ENCODE measurements at regions not wholly inside any gene's neighbourhood (a gene's known extent, or its start where the extent isn't known, plus 50 kb on each side); places are given as distances from the start of the nearest gene placed in this dataset.

GRCh38 chr18:55764386-55764785 lies 176.4 kb upstream of the TCF4 start:
- DNase-seq (ENCODE audit: low spot score), result no peak

GRCh38 chr18:55763805-55764204 lies 175.8 kb upstream of the TCF4 start:
- no peak for TF ChIP-seq CTCF (IDR thresholded peaks at IDR 0.05)
- DNase-seq (ENCODE audit: low spot score), result no peak
- Histone ChIP-seq H3K27ac (no peak overlapping the region), H3K4me3 (no peak overlapping the region)

More at GRCh38 chr18:55764386-55764785, 176.4 kb upstream of the TCF4 start:
- Histone ChIP-seq H3K27ac (no peak overlapping the region), H3K4me3 (no peak overlapping the region)
- no peak for TF ChIP-seq CTCF (IDR thresholded peaks at IDR 0.05)

GRCh38 chr18:55763298-55763697 lies 175.3 kb upstream of the TCF4 start:
- Histone ChIP-seq H3K4me3 (no peak overlapping the region), H3K27ac (no peak overlapping the region)
- no peak for DNase-seq (ENCODE audit: low spot score)
- no peak for TF ChIP-seq CTCF (IDR thresholded peaks at IDR 0.05)

GRCh38 chr18:55762424-55762823 lies 174.4 kb upstream of the TCF4 start:
- DNase-seq (ENCODE audit: low spot score), result no peak
- no peak for TF ChIP-seq CTCF (IDR thresholded peaks at IDR 0.05)
- Histone ChIP-seq H3K4me3 (no peak overlapping the region), H3K27ac (no peak overlapping the region)

- no peak overlapping the region for H3K4me3 ChIP-seq
- no peak for TF ChIP-seq CTCF (IDR thresholded peaks at IDR 0.05)
- no peak overlapping the region for H3K27ac ChIP-seq
- DNase-seq (ENCODE audit: low spot score), result no peak
Measured at GRCh38 chr18:55753643-55754263, 165.8 kb upstream of the TCF4 start.

- DNase-seq (ENCODE audit: low spot score), result no peak
- Histone ChIP-seq H3K4me3 (no peak overlapping the region), H3K27ac (no peak overlapping the region)
- no peak for TF ChIP-seq CTCF (IDR thresholded peaks at IDR 0.05)
Measured at GRCh38 chr18:55751476-55751875, 163.5 kb upstream of the TCF4 start.

- TF ChIP-seq CTCF (IDR thresholded peaks at IDR 0.05), result no peak
- H3K27ac ChIP-seq, result no peak overlapping the region
- DNase-seq (ENCODE audit: low spot score), result no peak
- no peak overlapping the region for H3K4me3 ChIP-seq
Measured at GRCh38 chr18:55748227-55748738, 160.3 kb upstream of the TCF4 start.
